ENCODE measurements at regions not wholly inside any gene's neighbourhood (a gene's known extent, or its start where the extent isn't known, plus 50 kb on each side); places are given as distances from the start of the nearest gene placed in this dataset.

- TF ChIP-seq POLR2A (IDR thresholded peaks at IDR 0.05) = no peak
- TF ChIP-seq CTCF (IDR thresholded peaks at IDR 0.05) = no peak
- TF ChIP-seq POLR2AphosphoS5 (IDR thresholded peaks at IDR 0.05) = no peak
These were observed 206.2 kb upstream of the SDK2 start for GRCh38 chr17:73850426-73850825.

Measured in breast epithelium (tissue), 3 donors.